HG02973 (cell line): ENCODE measurements at regions not wholly inside any gene's neighbourhood (a gene's known extent, or its start where the extent isn't known, plus 50 kb on each side); places are given as distances from the start of the nearest gene placed in this dataset.
A peak's percentile ranks its signal among the peaks of the same experiment; 100 is the strongest.

Experiments
- ATAC-seq: cut with Tn5 transposase; IDR thresholded peaks from one replicate; pipeline ENCODE4 v1.9.1; 2021; ENCODE audit warnings: moderate library complexity; ENCODE audit not compliant: unreplicated experiment

DNA sequence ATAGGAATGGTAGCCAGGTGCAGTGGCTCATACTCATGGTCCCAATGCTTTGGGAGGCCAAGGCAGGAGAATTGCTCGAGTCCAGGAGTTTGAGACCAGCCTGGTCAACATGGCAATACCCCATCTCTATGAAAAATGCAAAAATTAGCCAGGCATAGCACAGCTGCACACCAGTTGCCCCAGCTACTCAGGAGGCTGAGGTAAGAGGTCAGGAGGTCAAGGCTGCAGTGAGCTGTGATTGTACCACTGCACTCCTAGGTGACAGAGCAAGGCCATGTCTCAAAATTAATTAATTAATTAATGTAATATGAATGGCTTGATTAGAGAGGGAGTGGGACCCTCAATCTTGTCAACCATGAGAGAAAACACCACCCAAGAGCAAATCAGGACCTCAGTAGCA is 198.7 kb upstream of the DUSP10 start:
- ATAC-seq: no peak

DNA sequence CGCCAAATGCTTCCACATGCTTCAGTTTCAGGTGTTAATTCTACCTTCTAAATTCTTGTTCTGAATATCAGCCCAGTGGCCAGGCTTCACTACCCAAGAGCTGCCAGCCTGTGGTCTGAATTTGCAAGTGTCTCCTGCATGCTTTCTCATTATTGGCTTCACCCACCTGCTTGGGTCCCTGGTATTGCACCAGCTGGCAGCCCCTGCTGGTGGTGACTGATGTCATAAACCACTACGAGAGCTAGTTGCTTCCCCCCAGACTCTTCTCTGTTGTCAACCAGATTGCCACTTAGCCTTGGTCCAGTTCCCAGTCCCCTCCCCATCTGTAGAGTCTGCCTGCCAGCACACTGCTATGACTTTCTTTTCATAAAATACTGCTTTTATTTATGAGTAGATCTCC is 197.7 kb upstream of the DUSP10 start:
- ATAC-seq: peak; percentile 81

DNA sequence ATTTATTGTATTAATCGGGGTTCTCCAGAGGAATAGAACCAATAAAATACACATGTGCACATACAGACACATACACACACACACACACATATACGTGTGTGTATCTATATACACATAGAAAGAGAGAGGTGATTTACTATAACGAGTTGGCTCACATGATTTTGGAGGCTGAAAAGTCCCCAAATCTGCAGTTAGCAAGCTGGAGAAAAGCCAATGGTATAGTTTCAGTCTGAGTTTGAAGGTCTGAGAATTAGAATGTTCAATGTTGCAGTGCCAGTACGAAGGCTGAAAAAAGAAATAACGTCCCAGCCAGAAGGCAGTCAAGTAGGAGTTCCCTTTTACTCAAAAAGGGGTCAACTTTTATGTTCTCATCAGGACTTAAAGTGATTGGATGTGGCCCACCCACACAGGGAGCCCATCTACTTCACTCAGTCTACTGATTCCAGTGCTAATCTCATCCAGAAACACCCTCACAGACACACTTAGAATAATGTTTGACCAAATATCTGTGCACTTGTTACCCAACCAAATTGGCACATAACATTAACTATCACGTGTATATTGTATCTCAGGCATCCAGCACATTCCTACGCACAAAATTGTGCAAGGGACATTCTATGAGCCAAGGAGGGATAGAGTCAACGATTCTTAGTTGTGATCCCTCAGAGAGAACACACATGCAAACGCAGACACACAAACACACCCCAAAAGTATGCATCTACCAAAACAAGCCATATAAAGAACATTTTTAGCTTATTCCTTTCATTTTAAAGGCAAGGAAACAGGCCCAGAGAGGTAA is 195.5 kb upstream of the DUSP10 start:
- ATAC-seq: peak; percentile 44

DNA sequence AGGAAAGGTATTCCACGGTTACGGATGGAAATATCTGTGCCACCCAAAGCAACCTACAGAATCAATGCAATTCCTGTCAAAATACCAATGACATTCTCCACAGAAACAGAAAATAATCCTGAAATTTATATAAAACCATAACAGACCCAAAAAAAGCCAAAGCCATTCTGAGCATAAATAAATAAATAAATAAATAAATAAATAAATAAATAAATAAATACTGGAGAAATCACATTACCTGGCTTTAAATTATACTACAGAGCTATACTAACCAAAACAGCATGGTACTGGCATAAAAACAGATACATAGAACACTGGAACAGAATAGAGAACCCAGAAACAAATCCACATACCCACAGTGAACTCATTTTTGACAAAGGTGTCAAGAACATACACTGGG is 191.9 kb upstream of the DUSP10 start:
- ATAC-seq: no peak

DNA sequence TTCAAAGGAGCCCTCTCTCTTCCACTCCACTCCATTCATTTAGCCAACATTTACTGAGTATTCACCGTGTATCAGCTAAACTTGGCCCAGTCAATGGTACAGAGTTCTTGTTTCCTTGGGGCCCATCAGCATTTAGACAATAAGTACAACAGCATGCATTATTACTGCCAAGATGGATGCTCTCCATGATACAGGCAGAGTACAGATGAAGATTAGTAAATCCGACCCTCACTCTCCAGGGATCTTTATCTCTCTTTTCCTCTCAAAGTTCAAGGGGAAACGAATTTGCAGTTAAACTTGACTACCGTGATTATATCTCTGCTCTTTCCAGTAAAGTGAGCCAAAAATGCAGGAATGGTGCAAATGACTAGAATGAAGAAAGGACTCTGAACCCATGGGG is 184.6 kb upstream of the DUSP10 start:
- no peak for ATAC-seq

DNA sequence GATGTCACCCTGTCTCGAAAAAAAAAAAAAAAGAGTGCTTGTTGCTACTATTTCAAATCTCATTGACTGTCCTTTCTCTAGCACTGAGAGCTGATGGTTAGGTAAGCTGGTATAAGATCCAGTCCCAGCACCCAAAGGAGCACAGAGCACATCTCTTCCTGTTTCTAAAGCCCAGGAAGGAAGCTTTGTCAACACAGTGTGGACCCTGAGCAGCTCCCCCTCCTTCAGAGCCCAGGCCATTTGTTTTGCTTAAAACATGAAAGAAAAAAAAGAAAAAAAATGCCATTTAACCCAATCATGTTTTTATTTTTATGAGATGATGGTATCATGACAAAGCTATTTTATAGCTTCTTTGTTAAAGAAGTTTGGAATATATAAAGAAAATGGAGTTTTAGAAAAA is 184.1 kb upstream of the DUSP10 start:
- ATAC-seq: no peak

DNA sequence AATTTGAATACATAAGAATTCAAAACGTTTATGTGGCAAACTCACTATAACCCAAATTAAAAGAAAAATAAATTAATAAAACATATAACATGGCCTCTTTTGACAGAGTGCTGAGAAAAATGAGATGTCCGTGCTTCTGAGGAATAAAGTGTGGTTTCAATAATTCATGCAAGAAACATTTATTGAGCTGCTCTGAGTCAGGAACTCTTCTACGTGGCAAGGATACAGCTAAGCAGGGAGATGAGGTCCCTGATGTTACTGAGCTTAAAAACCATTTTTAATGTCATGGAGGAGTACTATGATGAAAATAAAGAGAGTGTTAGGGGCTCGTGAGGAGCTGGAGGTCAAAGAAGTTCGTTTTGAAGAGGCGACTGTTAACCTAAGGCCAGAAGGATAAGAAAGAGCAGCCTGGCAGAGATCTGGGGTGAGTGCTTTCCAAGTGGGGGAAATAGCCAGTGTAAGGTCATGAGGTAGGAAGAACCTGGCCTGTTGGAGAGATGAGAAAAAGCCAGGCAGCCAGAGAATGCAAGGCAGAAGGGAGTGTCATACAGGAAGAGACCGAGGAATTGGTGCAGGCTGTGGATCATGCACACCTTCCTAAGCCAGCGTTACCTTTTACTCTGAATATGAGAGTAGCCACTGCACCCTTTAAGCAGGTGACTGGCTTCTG is 182.2 kb upstream of the DUSP10 start:
- no peak for ATAC-seq

DNA sequence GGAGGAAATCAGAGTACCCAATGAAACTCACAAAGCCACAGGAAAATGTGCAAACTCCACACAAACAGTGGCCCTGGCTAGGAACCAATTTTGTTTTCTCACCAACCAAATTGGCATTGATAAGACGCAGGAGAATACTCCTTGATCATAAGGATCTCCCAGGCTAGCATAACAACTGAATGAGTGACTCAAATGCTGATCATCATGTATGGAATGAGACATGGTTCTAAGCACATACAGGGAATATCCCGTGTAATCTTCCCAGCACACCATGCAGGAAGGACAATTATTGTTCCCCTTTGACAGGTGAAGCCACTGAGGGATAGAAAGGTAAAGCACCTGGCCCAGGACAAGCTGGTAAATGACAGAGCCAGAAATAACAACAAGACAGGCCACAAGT is 180.0 kb upstream of the DUSP10 start:
- ATAC-seq: no peak

DNA sequence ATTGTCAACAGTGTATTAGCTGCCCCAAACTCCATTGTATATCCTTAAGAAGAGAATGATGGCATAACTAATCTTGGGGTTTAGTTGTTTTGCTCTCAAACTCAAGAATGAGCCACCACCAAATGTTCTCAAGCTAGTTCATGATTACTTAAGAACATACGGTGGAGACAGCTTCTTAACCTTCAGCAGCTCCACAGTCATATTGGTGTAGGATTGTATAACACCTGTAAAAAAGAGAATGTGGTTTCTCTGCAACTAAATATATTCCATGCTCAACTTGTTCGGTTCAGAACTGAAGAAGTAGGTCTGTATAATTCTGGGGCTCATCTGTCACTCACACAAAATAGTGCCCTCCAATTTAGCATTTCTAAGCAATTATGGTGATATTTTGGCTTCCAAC is 177.9 kb upstream of the DUSP10 start:
- ATAC-seq: no peak

DNA sequence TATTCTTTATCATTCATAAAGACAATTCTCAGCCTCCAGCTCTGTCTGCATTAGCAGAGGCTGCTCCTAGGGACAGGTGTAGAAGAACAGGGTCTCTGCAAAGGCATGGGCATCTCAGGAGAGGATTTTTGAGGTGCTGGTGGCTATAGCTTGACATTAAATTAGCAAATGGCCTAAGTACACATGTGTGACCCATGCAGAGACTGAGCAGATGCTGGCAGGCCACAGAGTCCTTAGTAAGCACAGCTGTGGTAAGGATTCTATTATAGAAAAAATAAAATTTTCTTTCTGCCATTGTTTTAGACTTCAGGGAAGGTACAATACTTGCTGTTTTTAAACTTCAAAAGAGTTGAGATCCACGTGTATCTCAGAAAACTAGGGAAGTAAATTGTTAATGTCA is 177.5 kb upstream of the DUSP10 start:
- no peak for ATAC-seq

DNA sequence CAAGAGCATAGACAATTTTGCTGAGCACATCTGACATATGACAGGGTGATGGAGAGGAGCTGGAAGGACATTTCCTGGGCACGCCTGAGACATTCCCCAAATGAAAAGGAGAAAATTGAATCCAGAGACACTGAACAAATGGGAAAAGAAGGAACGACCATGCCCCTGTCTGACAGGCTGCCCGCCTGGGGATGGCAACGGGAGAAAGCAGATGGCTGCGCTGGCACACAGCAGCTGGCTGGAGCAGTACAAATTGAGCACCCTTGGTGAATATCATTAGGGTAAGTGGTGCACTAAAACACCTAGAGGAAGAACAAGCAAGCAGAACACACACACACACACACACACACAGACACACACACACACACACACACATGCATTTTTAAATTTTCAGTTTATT is 174.3 kb upstream of the DUSP10 start:
- ATAC-seq: no peak

DNA sequence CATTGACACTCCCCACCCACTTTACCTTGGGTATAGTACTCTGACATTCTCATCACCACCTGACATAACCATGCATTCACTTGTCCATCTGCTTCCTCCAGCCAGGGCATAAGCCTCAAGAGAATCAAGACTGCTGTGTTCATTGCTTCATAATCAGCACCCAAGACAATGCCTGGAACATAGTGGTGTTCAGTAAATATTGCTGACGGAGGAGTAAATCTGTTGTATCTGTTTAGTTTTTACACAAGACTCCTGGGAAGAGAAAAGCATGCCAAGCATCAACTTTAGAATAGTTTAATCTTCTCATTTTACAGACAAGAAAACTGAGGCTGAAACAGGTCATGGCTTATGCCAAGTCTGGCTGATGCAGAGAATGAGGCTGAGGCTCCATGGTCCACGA is 173.9 kb upstream of the DUSP10 start:
- no peak for ATAC-seq

DNA sequence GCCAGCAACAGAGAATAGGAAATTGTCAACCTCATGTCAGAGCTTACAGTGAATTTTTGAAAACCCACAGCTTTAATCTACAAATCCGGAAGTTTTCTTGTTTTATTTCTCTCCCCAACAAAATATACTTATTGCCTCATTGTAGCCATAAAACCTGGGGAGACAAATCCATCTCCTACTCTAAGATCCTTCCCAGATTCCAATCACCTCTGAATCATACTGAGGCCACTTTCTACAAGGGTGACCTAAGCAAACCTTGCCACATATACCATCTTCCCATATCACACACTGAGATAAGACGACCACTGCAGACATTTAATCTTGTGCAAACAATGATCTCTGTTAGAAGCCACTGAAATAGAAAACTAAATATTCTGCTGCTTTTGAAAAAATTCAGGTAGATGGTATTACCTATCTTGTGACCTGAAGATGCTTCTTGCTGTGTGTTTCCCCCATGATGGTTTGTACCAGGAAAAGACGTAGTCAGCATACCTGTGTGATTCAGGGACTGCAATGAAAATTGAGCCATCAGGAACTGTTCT is 171.5 kb upstream of the DUSP10 start:
- ATAC-seq: no peak

DNA sequence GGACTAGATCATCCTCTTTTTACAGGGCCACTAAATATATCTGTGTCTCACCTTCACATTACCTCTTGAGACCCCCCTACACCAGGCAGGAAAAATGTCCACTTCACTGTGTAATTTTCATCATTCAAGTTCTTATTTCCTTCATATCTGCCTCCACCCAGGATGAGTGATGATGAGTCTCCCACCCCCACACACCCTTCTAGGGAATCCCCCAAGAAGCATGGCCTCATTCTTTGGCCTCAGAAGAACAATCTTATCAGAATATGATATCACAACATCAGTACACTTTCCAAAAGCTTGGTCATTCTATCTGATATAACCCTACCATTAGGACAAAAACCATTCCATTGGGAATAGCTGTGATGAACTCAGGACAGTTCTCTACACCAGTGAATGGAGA is 170.3 kb upstream of the DUSP10 start:
- ATAC-seq: no peak

DNA sequence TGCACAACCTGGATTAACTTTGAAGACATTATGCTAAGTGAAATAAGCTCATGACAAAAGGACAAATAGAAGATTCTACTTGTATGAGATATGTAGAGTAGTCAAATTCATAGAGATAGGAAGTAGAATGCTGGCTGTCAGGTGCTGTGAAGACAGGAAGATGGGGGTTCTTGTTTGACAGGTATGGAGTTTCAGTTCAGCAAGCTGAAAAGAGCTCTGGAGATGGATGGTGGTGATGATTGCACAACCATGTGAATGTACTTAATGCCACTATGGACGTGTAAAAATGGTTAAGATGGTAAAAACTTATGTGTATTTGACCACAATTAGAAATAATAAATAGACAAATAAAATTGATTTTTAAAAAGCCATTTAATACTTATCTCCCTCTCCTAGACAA is 169.8 kb upstream of the DUSP10 start:
- peak; percentile 55 for ATAC-seq

DNA sequence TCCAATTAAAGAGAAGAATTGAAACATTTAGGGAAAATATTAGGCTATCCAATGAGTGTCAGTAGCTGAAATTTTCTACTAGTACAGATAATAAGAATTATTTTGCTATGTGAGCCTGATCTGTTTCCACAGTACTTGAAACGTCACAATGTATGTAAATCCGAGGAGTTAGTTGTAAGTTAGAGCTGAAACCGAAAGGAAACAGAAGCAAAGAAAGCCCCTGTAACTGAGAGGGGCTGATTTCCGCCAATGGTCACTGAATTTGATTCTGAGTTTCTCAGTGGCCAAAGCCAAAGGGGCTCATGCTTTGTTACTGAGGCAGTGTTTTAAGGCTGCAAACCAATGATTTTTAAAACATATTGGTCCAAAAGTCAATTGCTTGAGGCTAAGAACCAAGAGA is 168.3 kb upstream of the DUSP10 start:
- peak; percentile 77 for ATAC-seq

DNA sequence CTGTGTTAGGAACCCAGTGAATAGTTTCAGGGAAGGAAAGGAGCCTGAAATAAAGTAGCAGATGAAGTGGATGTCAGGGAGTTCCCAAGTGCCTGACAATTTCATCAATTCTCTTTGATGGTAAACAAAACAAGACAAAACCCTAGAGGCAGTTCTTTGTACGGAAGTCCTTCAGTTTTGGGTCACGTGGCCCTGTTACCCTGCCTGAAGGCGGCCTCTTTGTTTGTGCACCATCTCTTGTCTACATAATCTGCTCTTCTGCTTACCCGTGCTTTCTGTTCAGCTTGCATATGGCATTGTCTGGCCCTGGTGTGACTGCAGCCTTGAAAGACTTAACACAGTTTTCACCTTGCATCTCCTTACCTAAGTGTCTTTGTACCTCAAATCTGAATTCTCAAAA is 166.7 kb upstream of the DUSP10 start:
- no peak for ATAC-seq

DNA sequence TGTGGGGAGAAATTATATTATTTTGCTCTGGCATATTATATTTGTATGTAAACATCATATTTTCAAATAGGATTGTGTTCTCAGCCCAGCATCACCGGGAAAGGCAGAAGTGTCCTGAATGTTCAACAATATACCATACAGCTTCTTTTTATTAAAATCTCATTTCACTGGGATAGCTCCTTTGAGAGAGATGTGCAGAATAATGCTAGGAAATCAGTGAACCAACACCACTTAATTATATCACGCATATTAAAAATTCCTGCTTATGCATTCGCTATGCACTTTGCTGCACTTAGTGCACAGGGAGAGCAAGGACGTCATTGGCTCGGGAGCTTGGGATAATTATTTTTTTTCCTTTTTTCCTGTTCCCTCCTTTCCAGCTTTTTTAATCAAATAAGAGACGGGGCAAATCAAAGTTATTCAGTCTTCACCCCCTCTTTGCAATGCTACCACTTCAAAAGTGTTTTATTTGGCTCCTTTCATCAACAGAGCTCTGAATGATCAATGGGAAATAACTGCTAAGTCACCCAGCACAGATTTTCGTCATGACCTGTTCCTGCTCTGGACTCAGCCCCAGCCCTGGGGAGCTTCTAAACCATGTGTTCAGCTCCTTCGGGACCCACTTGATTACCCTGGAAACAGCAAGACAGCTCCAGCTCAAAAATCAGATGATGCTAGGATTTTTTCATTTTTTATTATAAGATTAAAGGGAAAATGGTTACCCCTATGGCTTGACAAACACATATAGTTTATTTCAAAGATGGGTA is 165.5 kb upstream of the DUSP10 start:
- ATAC-seq: no peak

DNA sequence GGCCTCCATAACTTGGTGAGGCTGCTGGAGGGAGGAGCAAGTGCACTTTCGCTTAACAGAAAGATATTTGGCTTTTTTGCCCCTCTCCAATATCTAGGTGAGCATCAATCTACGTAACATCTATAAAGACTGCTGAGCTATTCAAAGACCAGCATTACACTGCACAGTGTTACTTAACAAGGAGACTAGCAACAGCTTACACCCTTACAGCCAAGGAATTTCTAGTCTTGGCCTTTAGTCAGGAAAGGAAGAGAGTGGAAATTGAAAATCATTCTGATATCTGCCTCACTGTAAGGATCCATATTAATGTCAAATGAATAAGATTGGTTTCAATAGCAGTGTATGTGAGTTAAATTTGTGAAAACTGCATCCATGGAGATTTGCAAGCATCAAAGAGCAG is 163.9 kb upstream of the DUSP10 start:
- no peak for ATAC-seq

DNA sequence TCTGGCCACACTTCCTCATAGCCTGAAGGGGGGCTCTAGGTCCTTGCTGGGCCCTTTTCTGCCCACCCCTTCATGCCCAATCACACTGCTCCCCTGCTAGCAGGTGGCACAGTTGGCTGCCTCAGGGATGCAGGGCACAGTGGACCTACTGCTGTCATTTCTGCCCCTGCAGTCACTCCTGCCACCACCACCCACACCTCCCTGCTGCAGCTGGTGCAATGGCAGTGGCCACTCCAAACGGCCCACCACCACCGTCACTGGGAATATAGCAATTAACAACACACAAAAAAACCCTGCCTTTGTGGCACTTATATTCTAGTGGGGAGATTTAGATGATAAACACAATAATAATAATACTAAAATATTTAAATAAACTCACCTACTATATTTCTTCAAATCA is 162.4 kb upstream of the DUSP10 start:
- no peak for ATAC-seq

DNA sequence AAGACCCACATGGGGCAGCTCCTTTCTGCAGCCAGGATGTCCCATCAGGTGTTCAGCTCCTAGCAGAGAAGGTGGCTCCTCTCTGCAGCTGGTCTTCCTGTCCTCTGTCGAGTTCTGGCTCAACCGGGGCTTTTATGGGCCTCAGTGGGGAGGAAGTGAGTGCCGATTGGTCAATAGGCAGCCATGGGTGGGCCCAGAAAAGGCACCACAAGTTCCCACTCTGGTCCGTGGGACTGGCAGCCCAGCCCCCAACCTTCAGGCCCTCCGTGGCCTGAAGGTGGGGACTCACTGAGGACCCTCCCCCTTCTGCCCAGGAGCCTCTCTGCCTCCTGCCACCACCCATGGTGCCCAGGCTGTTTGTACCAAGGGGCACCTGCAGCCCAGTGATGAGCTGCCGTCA is 161.7 kb upstream of the DUSP10 start:
- ATAC-seq: no peak

DNA sequence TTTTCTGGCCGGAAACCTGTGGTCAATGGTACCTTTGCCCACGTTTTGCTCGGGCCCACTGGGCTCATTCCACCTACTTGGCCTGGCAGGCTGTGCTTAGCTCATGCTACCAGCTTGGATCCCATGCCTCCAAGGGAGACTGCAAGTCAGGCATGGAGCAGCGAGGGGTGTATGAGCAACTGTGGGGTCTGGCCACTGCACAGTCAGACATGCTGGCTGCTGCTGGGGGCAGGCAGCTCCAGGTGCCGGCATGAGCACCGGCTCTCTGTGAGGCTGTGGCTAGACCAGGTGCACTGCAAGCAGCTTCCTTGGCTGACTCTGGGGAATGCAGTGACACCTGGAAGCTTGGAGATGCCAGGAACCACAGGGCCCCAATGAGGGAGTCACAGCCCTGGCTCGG is 161.1 kb upstream of the DUSP10 start:
- ATAC-seq: no peak
